ENCODE measurements at regions not wholly inside any gene's neighbourhood (a gene's known extent, or its start where the extent isn't known, plus 50 kb on each side); places are given as distances from the start of the nearest gene placed in this dataset.

GRCh38 chr15:46450112-46450809, 815.4 kb downstream of the SQOR start:
- no peak for DNase-seq

GRCh38 chr15:46450810-46451182, 816.0 kb downstream of the SQOR start:
- no peak for DNase-seq

GRCh38 chr15:46452297-46452820, 817.5 kb downstream of the SQOR start:
- DNase-seq = no peak

- no peak for DNase-seq
Measured at GRCh38 chr15:46456456-46456855, 821.6 kb downstream of the SQOR start.

GRCh38 chr15:46460431-46461094, 825.7 kb downstream of the SQOR start:
- DNase-seq = no peak

- DNase-seq = no peak
Measured at GRCh38 chr15:46461416-46461815, 826.6 kb downstream of the SQOR start.

- no peak for DNase-seq
Measured at GRCh38 chr15:46467041-46467440, 832.2 kb downstream of the SQOR start.

- DNase-seq = no peak
Measured at GRCh38 chr15:46471096-46471495, 836.3 kb downstream of the SQOR start.

GRCh38 chr15:46489276-46489675, 854.4 kb downstream of the SQOR start:
- DNase-seq = no peak

GRCh38 chr15:46496491-46497115, 861.8 kb downstream of the SQOR start:
- DNase-seq = no peak

GRCh38 chr15:46502667-46503066, 867.8 kb downstream of the SQOR start:
- no peak for DNase-seq

- DNase-seq = no peak
Measured at GRCh38 chr15:46518381-46518780, 883.6 kb downstream of the SQOR start.

- no peak for DNase-seq
Measured at GRCh38 chr15:46523701-46524100, 888.9 kb downstream of the SQOR start.

GRCh38 chr15:46525984-46526725, 891.3 kb downstream of the SQOR start:
- no peak for DNase-seq

- DNase-seq = no peak
Measured at GRCh38 chr15:46526726-46527110, 891.9 kb downstream of the SQOR start.

- no peak for DNase-seq
Measured at GRCh38 chr15:46543626-46544025, 908.8 kb downstream of the SQOR start.

GRCh38 chr15:46548989-46549388, 914.2 kb downstream of the SQOR start:
- no peak for DNase-seq

- no peak for DNase-seq
Measured at GRCh38 chr15:46552316-46552715, 917.5 kb downstream of the SQOR start.

- no peak for DNase-seq
Measured at GRCh38 chr15:46555547-46555946, 920.7 kb downstream of the SQOR start.

GRCh38 chr15:46556010-46556409, 921.2 kb downstream of the SQOR start:
- no peak for DNase-seq

GRCh38 chr15:46556559-46557379, 921.9 kb downstream of the SQOR start:
- no peak for DNase-seq

- DNase-seq = no peak
Measured at GRCh38 chr15:46567968-46568367, 933.1 kb downstream of the SQOR start.

Measured in inflammatory macrophage treated with lipopolysaccharide for 4 hours (primary cell).